ENCODE measurements at regions not wholly inside any gene's neighbourhood (a gene's known extent, or its start where the extent isn't known, plus 50 kb on each side); places are given as distances from the start of the nearest gene placed in this dataset.

DNA sequence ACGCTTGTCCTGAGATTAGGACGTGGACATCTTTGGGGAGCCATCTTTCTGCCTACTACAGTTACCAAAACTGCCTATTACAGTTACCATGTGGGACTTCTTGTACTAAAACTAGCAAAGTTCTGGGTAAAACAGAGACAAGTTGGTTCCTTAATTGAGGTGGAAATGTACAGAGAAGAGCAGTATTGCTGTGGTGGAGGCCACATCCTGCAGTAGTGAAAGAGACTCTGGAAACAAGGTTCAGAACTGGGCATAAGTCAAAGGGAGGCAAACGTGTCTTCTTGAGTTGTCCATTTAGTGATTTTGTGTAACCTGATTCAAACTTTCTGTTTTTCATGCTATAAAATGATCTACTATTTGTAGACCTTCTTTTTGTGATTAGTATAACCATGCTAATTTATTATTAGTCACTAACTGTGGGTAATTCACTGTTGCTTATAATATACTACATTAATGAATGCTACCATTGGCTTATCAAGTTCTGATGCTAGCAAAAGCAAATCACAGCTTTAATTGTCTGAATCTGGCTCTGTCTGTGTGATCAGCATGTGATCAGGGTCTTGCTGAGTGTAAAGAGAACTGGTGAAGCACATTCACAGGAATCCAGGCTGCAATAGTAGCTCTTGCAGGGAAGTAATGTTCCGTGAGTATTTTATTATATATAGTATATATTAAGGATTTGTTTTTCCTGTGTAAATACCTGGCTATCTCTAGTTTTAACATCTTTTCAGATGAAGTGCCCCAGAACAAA is 207.9 kb upstream of the GAP43 start:
- no peaks in the 10 kb centered on the region for H3K79me1 ChIP-seq (ENCODE audit: insufficient read depth, low read depth, low read length, poor library complexity, severe bottlenecking)
- TF ChIP-seq, protein P1, sequence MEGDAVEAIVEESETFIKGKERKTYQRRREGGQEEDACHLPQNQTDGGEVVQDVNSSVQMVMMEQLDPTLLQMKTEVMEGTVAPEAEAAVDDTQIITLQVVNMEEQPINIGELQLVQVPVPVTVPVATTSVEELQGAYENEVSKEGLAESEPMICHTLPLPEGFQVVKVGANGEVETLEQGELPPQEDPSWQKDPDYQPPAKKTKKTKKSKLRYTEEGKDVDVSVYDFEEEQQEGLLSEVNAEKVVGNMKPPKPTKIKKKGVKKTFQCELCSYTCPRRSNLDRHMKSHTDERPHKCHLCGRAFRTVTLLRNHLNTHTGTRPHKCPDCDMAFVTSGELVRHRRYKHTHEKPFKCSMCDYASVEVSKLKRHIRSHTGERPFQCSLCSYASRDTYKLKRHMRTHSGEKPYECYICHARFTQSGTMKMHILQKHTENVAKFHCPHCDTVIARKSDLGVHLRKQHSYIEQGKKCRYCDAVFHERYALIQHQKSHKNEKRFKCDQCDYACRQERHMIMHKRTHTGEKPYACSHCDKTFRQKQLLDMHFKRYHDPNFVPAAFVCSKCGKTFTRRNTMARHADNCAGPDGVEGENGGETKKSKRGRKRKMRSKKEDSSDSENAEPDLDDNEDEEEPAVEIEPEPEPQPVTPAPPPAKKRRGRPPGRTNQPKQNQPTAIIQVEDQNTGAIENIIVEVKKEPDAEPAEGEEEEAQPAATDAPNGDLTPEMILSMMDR (conservative IDR thresholded peaks at IDR 0.05): no peak
- Mint-ChIP-seq H3K4me1 (peaks cover 5 to 6% of the 10 kb centered on the region in 2 experiments), H3K36me3 (ENCODE audit: insufficient read depth in 1 of 3, low read depth in 3 of 3) (no peaks in the 10 kb centered on the region), H3K27ac (no peak overlapping the region), H3K4me3 (no peak overlapping the region), H3K9me3 (no peaks in the 10 kb centered on the region), H3K27me3 (ENCODE audit: low read depth) (no peaks in the 10 kb centered on the region)
- H3K79me2 ChIP-seq (ENCODE audit: insufficient read depth, low read length): no peaks in the 10 kb centered on the region
- H3K23me2 ChIP-seq (ENCODE audit: insufficient read length, low read depth, low read length, poor library complexity, severe bottlenecking): no peaks in the 10 kb centered on the region
- H3K18ac ChIP-seq (ENCODE audit: insufficient read length, low read depth, low read length): no peak overlapping the region
- no peak overlapping the region for H2BK12ac ChIP-seq (ENCODE audit: insufficient read length, low read depth, low read length)
- no peaks in the 10 kb centered on the region for H4K20me1 ChIP-seq (ENCODE audit: control insufficient read depth, insufficient read depth, insufficient read length)
- H4K91ac ChIP-seq (ENCODE audit: insufficient read length, low read depth, low read length): no peak overlapping the region
- WGBS (ENCODE audit: extremely low coverage, insufficient read length, low lambda C conversion rate): no CpG with 5 or more reads among the region's 4 CpGs
- H2BK5ac ChIP-seq (ENCODE audit: insufficient read length, low read length): no peak overlapping the region
- no peak for DNase-seq
- H3K27me3 ChIP-seq (ENCODE audit: insufficient read depth, low read length): no peaks in the 10 kb centered on the region
- H3K4me2 ChIP-seq (ENCODE audit: insufficient read depth, insufficient read length, low read length): no peak overlapping the region
- no peak overlapping the region for H2BK20ac ChIP-seq (ENCODE audit: low read depth, low read length, poor library complexity, severe bottlenecking)
- no peak overlapping the region for H4K5ac ChIP-seq (ENCODE audit: insufficient read length, low read depth, low read length)
- H3K9me3 ChIP-seq (ENCODE audit: control insufficient read depth, low read depth, low read length): no peaks in the 10 kb centered on the region
- H2BK120ac ChIP-seq (ENCODE audit: low read depth, low read length, poor library complexity, severe bottlenecking): no peak overlapping the region
- no peak overlapping the region for H2AK5ac ChIP-seq (ENCODE audit: insufficient read length, low read length)
- H4K8ac ChIP-seq (replicated peaks; ENCODE audit: insufficient read length, low read depth, low read length): no peak overlapping the region
- no peak overlapping the region for H3K23ac ChIP-seq (ENCODE audit: insufficient read length, low read depth, low read length)
- H3K4me1 ChIP-seq (ENCODE audit: insufficient read depth, low read length): no peaks in the 10 kb centered on the region
- H3K14ac ChIP-seq (ENCODE audit: insufficient read depth, low read length): no peak overlapping the region
- H3K27ac ChIP-seq (ENCODE audit: insufficient read length, low read depth, low read length): no peak overlapping the region
- H3K56ac ChIP-seq (ENCODE audit: insufficient read length, low read depth, low read length): no peak overlapping the region
- no peak overlapping the region for H2BK15ac ChIP-seq (ENCODE audit: low read depth, low read length)
- no peak overlapping the region for H3T11ph ChIP-seq (ENCODE audit: low read length)
- no peak overlapping the region for H3K4ac ChIP-seq (ENCODE audit: low read depth, low read length)
- no peak overlapping the region for H2AFZ ChIP-seq (ENCODE audit: low read length)
- no peak overlapping the region for H3K9ac ChIP-seq (ENCODE audit: extremely low read depth, insufficient read length, low read length)

Measured in H9 (cell line).